Lung (tissue), 11 donors: ENCODE measurements at regions not wholly inside any gene's neighbourhood (a gene's known extent, or its start where the extent isn't known, plus 50 kb on each side); places are given as distances from the start of the nearest gene placed in this dataset.

ENCODE experiments used
- ATAC-seq: fragments of 200-7000 bp; cut with Tn5 transposase; one replicate; pipeline ENCODE4 v1.9.1; 2020; ENCODE audit warnings: moderate number of reproducible peaks; ENCODE audit not compliant: insufficient read depth, low FRiP score
- DNase-seq, 3 donors: peaks; one replicate each; pipeline ENCODE4 v3.0.0-alpha.2; 2013 to 2017
- H3K27ac ChIP-seq, 2 donors: one replicate each; pipeline ENCODE4 v1.5.1; 2013; ENCODE audit warnings: mild to moderate bottlenecking in 2 of 2, moderate library complexity in 2 of 2, control low read depth in 1 of 2, inconsistent platforms in 1 of 2, low read depth in 1 of 2, low read length in 1 of 2
- H3K27me3 ChIP-seq, 3 donors: one replicate each; pipeline ENCODE4 v1.5.1; 2013; ENCODE audit warnings: low read length in 2 of 3; ENCODE audit not compliant: control insufficient read depth in 3 of 3, insufficient read depth in 3 of 3
- H3K36me3 ChIP-seq, 4 donors: one replicate each; pipeline ENCODE4 v1.5.1; 2013; ENCODE audit warnings: low read length in 4 of 4, mild to moderate bottlenecking in 1 of 4, moderate library complexity in 1 of 4; ENCODE audit not compliant: control insufficient read depth in 4 of 4, insufficient read depth in 4 of 4
- H3K4me1 ChIP-seq, 5 donors: one replicate each; pipeline ENCODE4 v1.5.1; 2013; ENCODE audit warnings: low read length in 5 of 5, mild to moderate bottlenecking in 2 of 5, moderate library complexity in 1 of 5; ENCODE audit not compliant: control insufficient read depth in 5 of 5, insufficient read depth in 5 of 5
- H3K4me3 ChIP-seq: one replicate; pipeline ENCODE4 v1.5.1; 2013; ENCODE audit warnings: mild to moderate bottlenecking, control low read depth, moderate library complexity
- H3K9ac ChIP-seq, 2 donors: one replicate each; pipeline ENCODE4 v1.5.1; 2013; ENCODE audit warnings: low read length in 2 of 2, control low read depth in 1 of 2; ENCODE audit not compliant: insufficient read depth in 1 of 2
- H3K9me3 ChIP-seq, 4 donors: one replicate each; pipeline ENCODE4 v1.5.1; 2013; ENCODE audit warnings: low read length in 3 of 4, mild to moderate bottlenecking in 1 of 4, moderate library complexity in 1 of 4; ENCODE audit not compliant: control insufficient read depth in 4 of 4, insufficient read depth in 3 of 4
- WGBS, 2 donors: extraction: QIAGEN DNeasy Blood & Tissue Kit; methylation state at CpG; one replicate each; pipeline ENCODE4 v1.1.7; 2013; 5-methylcytosine and 5-hydroxymethylcytosine counted together
- TF ChIP-seq, protein P1 (sequence below): IDR thresholded peaks from 2 replicates; pipeline ENCODE4 v1.5.1; 2012; ENCODE audit warnings: mild to moderate bottlenecking; ENCODE audit errors: control extremely low read depth, extremely low read depth
- donor health status: control.
- donor health status: control.
- donor health status: Bipolar disorder and iron deficiency.
- donor health status: healthy.
- donor health status: DM: yes; HTN: yes; CAD: no.

DNA sequence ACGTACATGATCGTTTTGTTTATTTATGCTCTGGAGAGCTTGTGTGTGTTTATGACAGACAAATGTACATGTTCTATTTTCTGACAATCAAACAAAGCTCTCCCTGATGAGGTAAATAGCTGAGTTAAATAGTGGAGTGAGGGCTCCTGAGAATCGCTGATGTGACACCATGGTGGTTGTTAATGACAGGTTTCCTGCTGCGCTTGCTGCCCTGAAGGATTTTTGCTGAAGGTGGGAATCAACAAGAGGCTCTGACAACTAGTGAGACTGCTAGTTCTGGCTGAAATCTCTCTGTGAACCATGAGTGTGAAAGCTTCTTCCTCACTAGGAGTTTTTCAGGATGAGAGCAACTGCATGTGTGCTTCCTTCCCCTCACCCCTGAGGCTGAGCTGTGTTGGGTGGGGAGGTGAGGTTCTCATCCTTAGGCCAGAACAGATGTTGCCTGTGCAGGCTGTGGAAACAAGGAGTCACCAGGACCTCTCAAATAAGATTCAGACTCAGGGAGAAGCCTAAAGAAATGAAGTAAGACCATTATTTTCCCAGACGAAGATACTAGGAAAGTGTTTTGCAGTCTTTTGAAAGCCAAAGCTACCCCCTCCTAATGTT, 173.4 kb upstream of the JADE1 start:
- ATAC-seq (no peak), DNase-seq (no peak)
- Histone ChIP-seq H3K9ac (no peak overlapping the region), H3K9me3 (no peaks in the 10 kb centered on the region), H3K36me3 (no peaks in the 10 kb centered on the region), H3K27me3 (no peaks in the 10 kb centered on the region), H3K27ac (peak overlapping the region; percentile 34 to 74), H3K4me3 (no peak overlapping the region), H3K4me1 (peaks cover 0 to 12% (median 2%) of the 10 kb centered on the region in 5 donors)
- TF ChIP-seq, protein P1, sequence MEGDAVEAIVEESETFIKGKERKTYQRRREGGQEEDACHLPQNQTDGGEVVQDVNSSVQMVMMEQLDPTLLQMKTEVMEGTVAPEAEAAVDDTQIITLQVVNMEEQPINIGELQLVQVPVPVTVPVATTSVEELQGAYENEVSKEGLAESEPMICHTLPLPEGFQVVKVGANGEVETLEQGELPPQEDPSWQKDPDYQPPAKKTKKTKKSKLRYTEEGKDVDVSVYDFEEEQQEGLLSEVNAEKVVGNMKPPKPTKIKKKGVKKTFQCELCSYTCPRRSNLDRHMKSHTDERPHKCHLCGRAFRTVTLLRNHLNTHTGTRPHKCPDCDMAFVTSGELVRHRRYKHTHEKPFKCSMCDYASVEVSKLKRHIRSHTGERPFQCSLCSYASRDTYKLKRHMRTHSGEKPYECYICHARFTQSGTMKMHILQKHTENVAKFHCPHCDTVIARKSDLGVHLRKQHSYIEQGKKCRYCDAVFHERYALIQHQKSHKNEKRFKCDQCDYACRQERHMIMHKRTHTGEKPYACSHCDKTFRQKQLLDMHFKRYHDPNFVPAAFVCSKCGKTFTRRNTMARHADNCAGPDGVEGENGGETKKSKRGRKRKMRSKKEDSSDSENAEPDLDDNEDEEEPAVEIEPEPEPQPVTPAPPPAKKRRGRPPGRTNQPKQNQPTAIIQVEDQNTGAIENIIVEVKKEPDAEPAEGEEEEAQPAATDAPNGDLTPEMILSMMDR, result no peak
- WGBS, 2 donors, result 56 to 71% methylated on average over 5 of the region's 5 CpGs

DNA sequence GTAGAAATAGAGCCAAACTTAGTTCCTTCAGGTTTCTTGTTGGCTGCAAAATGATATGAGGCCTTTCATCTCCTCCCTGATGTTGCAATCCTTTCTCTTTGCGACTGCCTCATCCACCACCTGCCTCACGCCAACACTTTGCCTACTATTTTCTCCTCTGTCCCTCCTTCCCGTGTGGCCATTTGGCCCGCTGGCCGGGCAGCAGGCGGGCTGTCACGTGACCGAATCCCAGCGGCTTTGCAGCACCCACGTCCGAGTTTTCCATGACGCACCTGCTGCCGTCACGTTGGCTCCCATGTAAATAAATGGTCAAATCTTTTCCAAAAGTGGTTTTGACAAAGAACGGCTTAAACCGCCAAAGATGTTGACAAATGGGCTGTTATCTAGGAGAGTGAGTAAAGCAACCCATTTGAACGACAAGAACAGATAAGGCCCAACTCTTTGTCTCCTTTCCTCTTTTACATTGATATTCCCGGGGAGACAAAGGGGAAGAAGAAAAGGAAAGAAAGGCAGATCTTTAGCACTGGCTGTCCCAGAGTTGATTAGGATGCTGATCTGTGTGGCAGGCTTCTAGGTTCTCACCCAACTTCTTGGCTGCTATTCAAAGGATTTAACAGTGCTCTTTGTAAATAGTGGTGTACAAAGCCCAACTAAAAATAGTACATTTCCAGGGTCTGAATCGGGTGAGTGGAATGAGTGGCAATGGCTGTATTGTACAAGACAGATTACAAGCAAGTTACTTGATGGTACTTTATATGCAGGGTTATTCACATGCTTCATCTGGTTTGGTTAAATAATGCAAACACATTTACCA, 174.2 kb upstream of the JADE1 start:
- Histone ChIP-seq H3K27me3 (no peaks in the 10 kb centered on the region), H3K9ac (no peak overlapping the region), H3K4me3 (no peak overlapping the region), H3K9me3 (no peaks in the 10 kb centered on the region), H3K36me3 (no peaks in the 10 kb centered on the region), H3K27ac (peak overlapping the region in 1 of 2 donors; percentile 74), H3K4me1 (peaks cover 0 to 12% (median 2%) of the 10 kb centered on the region in 5 donors)
- peak; percentile 38 for ATAC-seq
- DNase-seq, result peak; percentile 50 to 66 (median 65)
- TF ChIP-seq, protein P1, result no peak
- 48 to 79% methylated on average over 19 of the region's 19 CpGs for WGBS, 2 donors

DNA sequence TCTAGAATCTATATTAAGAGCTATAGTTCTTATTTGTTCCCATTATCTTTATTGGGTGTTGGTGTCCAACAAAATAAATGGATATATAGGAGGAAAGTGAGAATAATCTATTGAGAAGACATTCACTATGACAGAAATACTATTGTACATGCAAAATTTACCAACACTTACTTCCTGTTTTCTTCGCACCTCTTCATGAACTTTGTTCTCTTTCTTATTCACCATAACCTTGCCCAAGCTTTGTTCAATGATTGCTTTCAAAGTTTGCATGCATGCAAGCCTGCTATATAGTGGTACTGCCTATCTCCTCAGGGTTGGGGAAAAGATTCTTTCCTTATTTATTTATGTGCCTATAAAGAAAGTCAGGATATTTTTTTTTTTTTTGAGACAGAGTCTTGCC, 176.4 kb upstream of the JADE1 start:
- Histone ChIP-seq H3K4me1 (peaks cover 0 to 9% (median 2%) of the 10 kb centered on the region in 5 donors), H3K4me3 (no peak overlapping the region), H3K27me3 (no peaks in the 10 kb centered on the region), H3K27ac (no peak overlapping the region), H3K36me3 (no peaks in the 10 kb centered on the region), H3K9me3 (no peaks in the 10 kb centered on the region), H3K9ac (no peak overlapping the region)
- WGBS, 2 donors, result 75 to 87% methylated on average over 1 of the region's 1 CpG
- ATAC-seq, result no peak
- no peak for DNase-seq
- TF ChIP-seq, protein P1, result no peak
